Vagina (tissue), 2 donors: ENCODE measurements at regions not wholly inside any gene's neighbourhood (a gene's known extent, or its start where the extent isn't known, plus 50 kb on each side); places are given as distances from the start of the nearest gene placed in this dataset.
"Not testable (repeated sequence)": the region's sequence is repeated elsewhere in the genome, so short reads cannot be mapped to it uniquely, and the experiment has no call there.

Experiments
- DNase-seq, 2 donors: peaks; one replicate each; pipeline ENCODE4 v3.0.0-alpha.2; 2017; ENCODE audit errors: extremely low spot score in 2 of 2
- H3K27ac ChIP-seq: fragments of 200-600 bp; sonication (generic); one replicate; pipeline ENCODE4 v1.5.1; 2019
- H3K27me3 ChIP-seq: fragments of 200-600 bp; sonication (generic); one replicate; pipeline ENCODE4 v1.5.1; 2019
- H3K36me3 ChIP-seq, 2 donors: fragments of 200-600 bp; sonication (generic); one replicate each; pipeline ENCODE4 v1.5.1; 2017 to 2019
- H3K4me1 ChIP-seq: fragments of 200-600 bp; sonication (generic); one replicate; pipeline ENCODE4 v1.5.1; 2019
- H3K4me3 ChIP-seq, 2 donors: fragments of 200-600 bp; sonication (generic); 1 replicate in 1 of 2; 2 replicates in 1 of 2; pipeline ENCODE4 v1.5.1; 2016 to 2019
- H3K9me3 ChIP-seq: fragments of 200-600 bp; sonication (generic); one replicate; pipeline ENCODE4 v1.5.1; 2019
- CTCF ChIP-seq, 3 experiments: fragments of 450-650 bp in 2 of 3; fragments of 200-600 bp in 1 of 3; sonication (generic) in 1 of 3; IDR thresholded peaks; one replicate each; pipeline ENCODE4 v1.5.1; 2017 to 2019; ENCODE audit warnings: antibody characterized with exemption in 3 of 3, mild to moderate bottlenecking in 2 of 3, moderate library complexity in 2 of 3
- POLR2A ChIP-seq, 2 donors: fragments of 450-650 bp; IDR thresholded peaks; one replicate each; pipeline ENCODE4 v1.6.1; 2017; ENCODE audit warnings: antibody characterized with exemption in 2 of 2, mild to moderate bottlenecking in 2 of 2, moderate library complexity in 2 of 2
- POLR2AphosphoS5 ChIP-seq, 2 donors: sonication (generic); formaldehyde crosslinking; IDR thresholded peaks; one replicate each; pipeline ENCODE4 v1.9.0; 2017; ENCODE audit warnings: antibody characterized with exemption in 2 of 2, mild to moderate bottlenecking in 2 of 2, low read depth in 1 of 2; ENCODE audit not compliant: insufficient read depth in 1 of 2
- intact Hi-C: fragments of 100-400 bp; cut with DNase I; formaldehyde crosslinking; loops from one replicate; pipeline ENCODE4 v1.15.1; 2023

- no peaks in the 10 kb centered on the region for H3K27me3 ChIP-seq
- H3K9me3 ChIP-seq = no peaks in the 10 kb centered on the region
- H3K36me3 ChIP-seq = no peaks in the 10 kb centered on the region
- no peak for TF ChIP-seq POLR2AphosphoS5 (IDR thresholded peaks at IDR 0.05; ENCODE audit: insufficient read depth in 1 of 2, low read depth in 1 of 2)
- no peak for TF ChIP-seq POLR2A (IDR thresholded peaks at IDR 0.05)
- TF ChIP-seq CTCF (IDR thresholded peaks at IDR 0.05) = no peak
- intact Hi-C loops = no loop called here
- no peak overlapping the region for H3K27ac ChIP-seq
- H3K4me3 ChIP-seq = no peak overlapping the region
- H3K4me1 ChIP-seq = no peaks in the 10 kb centered on the region
- no peak for DNase-seq
These were observed 79.4 kb downstream of the DACT2 start for GRCh38 chr6:168240160-168240559.

GRCh38 chr6:168239044-168239773, 80.4 kb downstream of the DACT2 start:
- H3K27ac ChIP-seq = no peak overlapping the region
- TF ChIP-seq POLR2A (IDR thresholded peaks at IDR 0.05) (no peak), CTCF (IDR thresholded peaks at IDR 0.05) (no peak), POLR2AphosphoS5 (IDR thresholded peaks at IDR 0.05; ENCODE audit: insufficient read depth in 1 of 2, low read depth in 1 of 2) (no peak)

GRCh38 chr6:168238159-168238909, 81.2 kb downstream of the DACT2 start:
- Histone ChIP-seq H3K4me3 (no peak overlapping the region), H3K27ac (no peak overlapping the region), H3K27me3 (no peaks in the 10 kb centered on the region), H3K36me3 (no peaks in the 10 kb centered on the region), H3K9me3 (no peaks in the 10 kb centered on the region), H3K4me1 (no peaks in the 10 kb centered on the region)
- intact Hi-C loops = no loop called here
- no peak for DNase-seq
- no peak for TF ChIP-seq POLR2AphosphoS5 (IDR thresholded peaks at IDR 0.05; ENCODE audit: insufficient read depth in 1 of 2, low read depth in 1 of 2)
- no peak for TF ChIP-seq POLR2A (IDR thresholded peaks at IDR 0.05)
- TF ChIP-seq CTCF (IDR thresholded peaks at IDR 0.05) = no peak

More at GRCh38 chr6:168239044-168239773, 80.4 kb downstream of the DACT2 start:
- Histone ChIP-seq H3K27me3 (no peaks in the 10 kb centered on the region), H3K4me3 (no peak overlapping the region), H3K4me1 (no peaks in the 10 kb centered on the region), H3K9me3 (no peaks in the 10 kb centered on the region), H3K36me3 (no peaks in the 10 kb centered on the region)
- no peak for DNase-seq
- intact Hi-C loops = no loop called here

GRCh38 chr6:168233875-168234213, 85.7 kb downstream of the DACT2 start:
- H3K36me3 ChIP-seq, H3K27me3 ChIP-seq, H3K4me3 ChIP-seq, H3K27ac ChIP-seq, H3K9me3 ChIP-seq, intact Hi-C loops, H3K4me1 ChIP-seq, DNase-seq: not testable (repeated sequence)

- TF ChIP-seq CTCF (IDR thresholded peaks at IDR 0.05) (no peak), POLR2A (IDR thresholded peaks at IDR 0.05) (no peak), POLR2AphosphoS5 (IDR thresholded peaks at IDR 0.05; ENCODE audit: insufficient read depth in 1 of 2, low read depth in 1 of 2) (no peak)
- H3K27me3 ChIP-seq = no peaks in the 10 kb centered on the region
- DNase-seq = no peak
- intact Hi-C loops = no loop called here
- H3K4me3 ChIP-seq = no peak overlapping the region
- H3K27ac ChIP-seq = no peak overlapping the region
- H3K4me1 ChIP-seq = no peaks in the 10 kb centered on the region
- H3K36me3 ChIP-seq = no peaks in the 10 kb centered on the region
- H3K9me3 ChIP-seq = no peaks in the 10 kb centered on the region
These were observed 86.3 kb downstream of the DACT2 start for GRCh38 chr6:168232989-168233874.
